ENCODE measurements at regions not wholly inside any gene's neighbourhood (a gene's known extent, or its start where the extent isn't known, plus 50 kb on each side); places are given as distances from the start of the nearest gene placed in this dataset.

DNA sequence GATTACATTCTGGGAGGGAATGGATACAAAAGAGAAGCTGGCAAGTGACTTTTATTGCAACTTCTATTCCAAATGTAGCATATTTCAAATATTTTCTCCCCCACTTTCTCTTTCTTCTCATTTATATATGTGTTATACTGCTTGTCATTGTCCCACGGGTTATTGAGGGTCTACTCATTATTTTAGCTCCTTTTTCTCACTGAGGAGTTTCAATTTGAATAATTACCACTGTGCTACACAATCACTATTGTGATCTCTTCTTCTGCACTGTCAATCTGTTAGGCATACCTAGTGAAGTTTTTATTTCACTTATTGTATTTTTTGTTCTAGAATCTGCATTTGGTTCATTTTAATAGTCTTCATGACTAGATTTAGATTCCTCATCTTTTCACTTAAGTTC lies 339.7 kb downstream of the PTPRC start:
- DNase-seq (ENCODE audit: low read depth in 1 of 2, low spot score in 1 of 2), result no peak
- TF ChIP-seq REST (IDR thresholded peaks at IDR 0.05; ENCODE audit: insufficient replicate concordance, low read depth), result no peak
- no peak for TF ChIP-seq SPI1 (IDR thresholded peaks at IDR 0.05; ENCODE audit: borderline replicate concordance, low read depth)
- no peak for TF ChIP-seq GABPA (IDR thresholded peaks at IDR 0.05; ENCODE audit: low read depth)
- no peak for TF ChIP-seq POLR2AphosphoS5 (IDR thresholded peaks at IDR 0.05; ENCODE audit: low read depth)
- TF ChIP-seq, protein P1, sequence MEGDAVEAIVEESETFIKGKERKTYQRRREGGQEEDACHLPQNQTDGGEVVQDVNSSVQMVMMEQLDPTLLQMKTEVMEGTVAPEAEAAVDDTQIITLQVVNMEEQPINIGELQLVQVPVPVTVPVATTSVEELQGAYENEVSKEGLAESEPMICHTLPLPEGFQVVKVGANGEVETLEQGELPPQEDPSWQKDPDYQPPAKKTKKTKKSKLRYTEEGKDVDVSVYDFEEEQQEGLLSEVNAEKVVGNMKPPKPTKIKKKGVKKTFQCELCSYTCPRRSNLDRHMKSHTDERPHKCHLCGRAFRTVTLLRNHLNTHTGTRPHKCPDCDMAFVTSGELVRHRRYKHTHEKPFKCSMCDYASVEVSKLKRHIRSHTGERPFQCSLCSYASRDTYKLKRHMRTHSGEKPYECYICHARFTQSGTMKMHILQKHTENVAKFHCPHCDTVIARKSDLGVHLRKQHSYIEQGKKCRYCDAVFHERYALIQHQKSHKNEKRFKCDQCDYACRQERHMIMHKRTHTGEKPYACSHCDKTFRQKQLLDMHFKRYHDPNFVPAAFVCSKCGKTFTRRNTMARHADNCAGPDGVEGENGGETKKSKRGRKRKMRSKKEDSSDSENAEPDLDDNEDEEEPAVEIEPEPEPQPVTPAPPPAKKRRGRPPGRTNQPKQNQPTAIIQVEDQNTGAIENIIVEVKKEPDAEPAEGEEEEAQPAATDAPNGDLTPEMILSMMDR (IDR thresholded peaks at IDR 0.05; ENCODE audit: insufficient read depth, low read length), result no peak
- H3K4me3 ChIP-seq (replicated peaks; ENCODE audit: insufficient read depth, low read length), result no peak overlapping the region
- no peak overlapping the region for H3K27ac ChIP-seq (replicated peaks)
- H3K27me3 ChIP-seq (ENCODE audit: insufficient read depth, poor library complexity, severe bottlenecking), result no peaks in the 10 kb centered on the region

- no peak for TF ChIP-seq GABPA (IDR thresholded peaks at IDR 0.05; ENCODE audit: low read depth)
- TF ChIP-seq, protein P1 (IDR thresholded peaks at IDR 0.05; ENCODE audit: insufficient read depth, low read length), result no peak
- no peak for TF ChIP-seq REST (IDR thresholded peaks at IDR 0.05; ENCODE audit: insufficient replicate concordance, low read depth)
- no peak for TF ChIP-seq SPI1 (IDR thresholded peaks at IDR 0.05; ENCODE audit: borderline replicate concordance, low read depth)
- peak; percentile 28 to 43 for DNase-seq (ENCODE audit: low read depth in 1 of 2, low spot score in 1 of 2)
- no peak overlapping the region for H3K4me3 ChIP-seq (replicated peaks; ENCODE audit: insufficient read depth, low read length)
- H3K27me3 ChIP-seq (ENCODE audit: insufficient read depth, poor library complexity, severe bottlenecking), result no peaks in the 10 kb centered on the region
- H3K27ac ChIP-seq (replicated peaks), result peak overlapping the region; percentile 38
These were observed 347.2 kb downstream of the PTPRC start for GRCh38 chr1:198986036-198986435.

GRCh38 chr1:198986442-198986841 lies 347.6 kb downstream of the PTPRC start:
- no peak; the same call in 1 of the 2 replicates for TF ChIP-seq POLR2AphosphoS5 (IDR thresholded peaks at IDR 0.05; ENCODE audit: low read depth)
- peak; percentile 85 for TF ChIP-seq SPI1 (IDR thresholded peaks at IDR 0.05; ENCODE audit: borderline replicate concordance, low read depth)
- no peak for DNase-seq (ENCODE audit: low read depth in 1 of 2, low spot score in 1 of 2)
- Histone ChIP-seq H3K27ac (replicated peaks) (peak overlapping the region; percentile 38), H3K27me3 (ENCODE audit: insufficient read depth, poor library complexity, severe bottlenecking) (no peaks in the 10 kb centered on the region), H3K4me3 (replicated peaks; ENCODE audit: insufficient read depth, low read length) (no peak overlapping the region)

- H3K27ac ChIP-seq (replicated peaks), result peak overlapping the region; percentile 28
- DNase-seq (ENCODE audit: low read depth in 1 of 2, low spot score in 1 of 2), result no peak
- H3K4me3 ChIP-seq (replicated peaks; ENCODE audit: insufficient read depth, low read length), result no peak overlapping the region
- TF ChIP-seq POLR2AphosphoS5 (IDR thresholded peaks at IDR 0.05; ENCODE audit: low read depth) (no peak), REST (IDR thresholded peaks at IDR 0.05; ENCODE audit: insufficient replicate concordance, low read depth) (no peak), GABPA (IDR thresholded peaks at IDR 0.05; ENCODE audit: low read depth) (no peak), SPI1 (IDR thresholded peaks at IDR 0.05; ENCODE audit: borderline replicate concordance, low read depth) (no peak)
- TF ChIP-seq, protein P1 (IDR thresholded peaks at IDR 0.05; ENCODE audit: insufficient read depth, low read length), result no peak
- H3K27me3 ChIP-seq (ENCODE audit: insufficient read depth, poor library complexity, severe bottlenecking), result no peaks in the 10 kb centered on the region
These were observed 363.8 kb downstream of the PTPRC start for GRCh38 chr1:199002661-199003060.

Data from HL-60 (cell line).